ENCODE measurements at regions not wholly inside any gene's neighbourhood (a gene's known extent, or its start where the extent isn't known, plus 50 kb on each side); places are given as distances from the start of the nearest gene placed in this dataset.

GRCh38 chr6:133814238-133814637 lies 74.7 kb upstream of the TCF21 start (continued):
- TF ChIP-seq CHD7 (IDR thresholded peaks at IDR 0.05; ENCODE audit: insufficient replicate concordance, low read length) (no peak), SRF (IDR thresholded peaks at IDR 0.05; ENCODE audit: low read depth, low read length) (no peak), CHD2 (IDR thresholded peaks at IDR 0.05; ENCODE audit: low read length) (no peak)

Data from H1 (cell line).